NCI-H524 (cell line): ENCODE measurements at regions not wholly inside any gene's neighbourhood (a gene's known extent, or its start where the extent isn't known, plus 50 kb on each side); places are given as distances from the start of the nearest gene placed in this dataset.

Source experiments
- DNase-seq, 2 experiments: peaks; one replicate each; lab custom pipeline; 2025; lab: John Stamatoyannopoulos, UW

GRCh38 chr2:100660851-100661584, 98.2 kb downstream of the PDCL3 start:
- no peak for DNase-seq

- no peak for DNase-seq
Measured at GRCh38 chr2:100662866-100663265, 100.1 kb downstream of the PDCL3 start.

- DNase-seq = no peak
Measured at GRCh38 chr2:100664021-100664755, 101.4 kb downstream of the PDCL3 start.

GRCh38 chr2:100664756-100665101, 101.9 kb downstream of the PDCL3 start:
- no peak for DNase-seq

GRCh38 chr2:100666996-100667395, 104.2 kb downstream of the PDCL3 start:
- DNase-seq = no peak

GRCh38 chr2:100667801-100668200, 105.0 kb downstream of the PDCL3 start:
- no peak for DNase-seq

- no peak for DNase-seq
Measured at GRCh38 chr2:100670232-100670631, 107.4 kb downstream of the PDCL3 start.

GRCh38 chr2:100673115-100673514, 110.3 kb downstream of the PDCL3 start:
- DNase-seq = no peak

GRCh38 chr2:100673691-100674485, 111.1 kb downstream of the PDCL3 start:
- no peak for DNase-seq

GRCh38 chr2:100674666-100675065, 111.9 kb downstream of the PDCL3 start:
- no peak for DNase-seq

- no peak for DNase-seq
Measured at GRCh38 chr2:100675373-100675772, 112.6 kb downstream of the PDCL3 start.

GRCh38 chr2:100675855-100676254, 113.1 kb downstream of the PDCL3 start:
- DNase-seq = no peak

GRCh38 chr2:100676346-100676745, 113.6 kb downstream of the PDCL3 start:
- no peak for DNase-seq

- DNase-seq = no peak
Measured at GRCh38 chr2:100677611-100678185, 114.9 kb downstream of the PDCL3 start.

GRCh38 chr2:100679211-100679610, 116.4 kb downstream of the PDCL3 start:
- DNase-seq = no peak

GRCh38 chr2:100682536-100682935, 119.7 kb downstream of the PDCL3 start:
- DNase-seq = no peak

GRCh38 chr2:100683231-100683630, 120.4 kb downstream of the PDCL3 start:
- DNase-seq = no peak

- DNase-seq = no peak
Measured at GRCh38 chr2:100691846-100692245, 128.1 kb upstream of the NPAS2 start.

GRCh38 chr2:100692381-100692780, 127.6 kb upstream of the NPAS2 start:
- no peak for DNase-seq

- no peak for DNase-seq
Measured at GRCh38 chr2:100692906-100693305, 127.0 kb upstream of the NPAS2 start.

GRCh38 chr2:100699131-100699530, 120.8 kb upstream of the NPAS2 start:
- DNase-seq = no peak

- no peak for DNase-seq
Measured at GRCh38 chr2:100702438-100703109, 117.4 kb upstream of the NPAS2 start.
